ENCODE measurements at regions not wholly inside any gene's neighbourhood (a gene's known extent, or its start where the extent isn't known, plus 50 kb on each side); places are given as distances from the start of the nearest gene placed in this dataset.

DNA sequence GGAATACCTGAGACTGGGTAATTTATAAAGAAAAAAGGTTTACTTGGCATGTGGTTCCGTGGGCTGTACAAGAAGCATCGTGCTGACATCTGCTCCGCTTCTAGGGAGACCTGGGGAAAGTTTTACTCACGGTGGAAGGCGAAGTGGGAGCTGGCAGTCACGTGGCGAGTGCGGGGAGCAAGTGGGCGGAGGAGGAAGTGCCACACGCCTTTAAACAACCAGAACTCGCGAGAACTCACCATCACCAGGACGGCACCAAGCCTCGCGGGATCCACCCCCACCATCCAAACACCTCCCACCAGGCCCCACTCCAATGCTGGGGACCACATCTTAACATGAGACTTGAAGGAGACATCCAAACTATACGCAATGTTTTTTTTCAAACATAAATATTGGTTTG is 406.2 kb upstream of the IRX4 start:
- DNase-seq, result no peak
- Histone ChIP-seq H3K9me3 (no peaks in the 10 kb centered on the region), H3K4me1 (ENCODE audit: insufficient read depth) (no peaks in the 10 kb centered on the region), H3K36me3 (no peaks in the 10 kb centered on the region), H3K27ac (no peak overlapping the region), H3K27me3 (no peaks in the 10 kb centered on the region), H3K4me3 (no peak overlapping the region)
- TF ChIP-seq EP300 (IDR thresholded peaks at IDR 0.05) (no peak), POLR2A (IDR thresholded peaks at IDR 0.05) (no peak)
- TF ChIP-seq, protein P1, sequence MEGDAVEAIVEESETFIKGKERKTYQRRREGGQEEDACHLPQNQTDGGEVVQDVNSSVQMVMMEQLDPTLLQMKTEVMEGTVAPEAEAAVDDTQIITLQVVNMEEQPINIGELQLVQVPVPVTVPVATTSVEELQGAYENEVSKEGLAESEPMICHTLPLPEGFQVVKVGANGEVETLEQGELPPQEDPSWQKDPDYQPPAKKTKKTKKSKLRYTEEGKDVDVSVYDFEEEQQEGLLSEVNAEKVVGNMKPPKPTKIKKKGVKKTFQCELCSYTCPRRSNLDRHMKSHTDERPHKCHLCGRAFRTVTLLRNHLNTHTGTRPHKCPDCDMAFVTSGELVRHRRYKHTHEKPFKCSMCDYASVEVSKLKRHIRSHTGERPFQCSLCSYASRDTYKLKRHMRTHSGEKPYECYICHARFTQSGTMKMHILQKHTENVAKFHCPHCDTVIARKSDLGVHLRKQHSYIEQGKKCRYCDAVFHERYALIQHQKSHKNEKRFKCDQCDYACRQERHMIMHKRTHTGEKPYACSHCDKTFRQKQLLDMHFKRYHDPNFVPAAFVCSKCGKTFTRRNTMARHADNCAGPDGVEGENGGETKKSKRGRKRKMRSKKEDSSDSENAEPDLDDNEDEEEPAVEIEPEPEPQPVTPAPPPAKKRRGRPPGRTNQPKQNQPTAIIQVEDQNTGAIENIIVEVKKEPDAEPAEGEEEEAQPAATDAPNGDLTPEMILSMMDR (IDR thresholded peaks at IDR 0.05), result no peak
- intact Hi-C loops (cut with DNase I), result no loop called here
- WGBS, 3 donors, result 74 to 82% (median 75%) methylated on average over 16 of the region's 16 CpGs

DNA sequence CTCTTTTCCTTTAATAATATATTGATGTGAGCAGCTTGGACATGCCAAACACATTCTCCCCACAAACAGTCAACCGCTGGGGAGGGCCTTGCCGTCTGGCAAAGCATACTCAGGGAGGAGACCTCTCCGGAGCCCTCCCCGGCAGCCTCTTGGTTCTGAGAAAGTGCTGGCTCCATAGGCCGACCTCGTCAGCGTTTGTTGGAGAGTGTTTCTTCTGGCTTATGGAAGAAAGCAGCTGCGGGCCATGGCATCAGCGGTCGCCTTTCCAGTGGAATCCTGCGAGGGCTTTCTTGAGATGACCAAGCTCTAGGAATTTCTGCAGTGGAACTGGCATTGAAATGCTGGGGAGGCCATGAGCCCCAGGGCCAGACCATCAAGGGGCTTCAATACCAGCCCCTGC is 405.7 kb upstream of the IRX4 start:
- H3K4me1 ChIP-seq (ENCODE audit: insufficient read depth), result no peaks in the 10 kb centered on the region
- 82 to 85% (median 84%) methylated on average over 11 of the region's 11 CpGs for WGBS, 3 donors
- H3K36me3 ChIP-seq, result no peaks in the 10 kb centered on the region
- intact Hi-C loops (cut with DNase I), result no loop called here
- DNase-seq, result no peak
- no peak overlapping the region for H3K27ac ChIP-seq
- TF ChIP-seq, protein P1 (IDR thresholded peaks at IDR 0.05), result no peak
- no peak for TF ChIP-seq POLR2A (IDR thresholded peaks at IDR 0.05)
- no peak for TF ChIP-seq EP300 (IDR thresholded peaks at IDR 0.05)
- no peaks in the 10 kb centered on the region for H3K9me3 ChIP-seq
- H3K4me3 ChIP-seq, result no peak overlapping the region
- H3K27me3 ChIP-seq, result no peaks in the 10 kb centered on the region

- TF ChIP-seq EP300 (IDR thresholded peaks at IDR 0.05) (no peak), POLR2A (IDR thresholded peaks at IDR 0.05) (no peak)
- TF ChIP-seq, protein P1 (IDR thresholded peaks at IDR 0.05), result no peak
- Histone ChIP-seq H3K4me1 (ENCODE audit: insufficient read depth) (no peaks in the 10 kb centered on the region), H3K36me3 (no peaks in the 10 kb centered on the region), H3K4me3 (no peak overlapping the region), H3K27ac (no peak overlapping the region), H3K27me3 (no peaks in the 10 kb centered on the region), H3K9me3 (no peaks in the 10 kb centered on the region)
- DNase-seq, result no peak
- intact Hi-C loops (cut with DNase I), result no loop called here
- WGBS, 3 donors, result 74 to 83% (median 78%) methylated on average over 7 of the region's 7 CpGs
These were observed 403.5 kb upstream of the IRX4 start for GRCh38 chr5:2286250-2286649.

- Histone ChIP-seq H3K9me3 (no peaks in the 10 kb centered on the region), H3K27ac (no peak overlapping the region), H3K36me3 (no peaks in the 10 kb centered on the region), H3K4me3 (no peak overlapping the region), H3K27me3 (no peaks in the 10 kb centered on the region), H3K4me1 (ENCODE audit: insufficient read depth) (no peaks in the 10 kb centered on the region)
- no peak for DNase-seq
- WGBS, 3 donors, result 76 to 84% (median 79%) methylated on average over 8 of the region's 8 CpGs
- no peak for TF ChIP-seq POLR2A (IDR thresholded peaks at IDR 0.05)
- TF ChIP-seq, protein P1 (IDR thresholded peaks at IDR 0.05), result no peak
- TF ChIP-seq EP300 (IDR thresholded peaks at IDR 0.05), result no peak
- intact Hi-C loops (cut with DNase I), result no loop called here
These were observed 402.0 kb upstream of the IRX4 start for GRCh38 chr5:2284678-2285077.

Measured in ovary (tissue), 7 donors.